Hepatocyte (in vitro differentiated cells): ENCODE measurements at regions not wholly inside any gene's neighbourhood (a gene's known extent, or its start where the extent isn't known, plus 50 kb on each side); places are given as distances from the start of the nearest gene placed in this dataset.

ENCODE experiments used
- EZH2phosphoT487 ChIP-seq: fragments of 200-600 bp; sonication (generic); IDR thresholded peaks from one replicate; pipeline ENCODE4 v1.6.1; 2018; ENCODE audit warnings: antibody characterized with exemption, mild to moderate bottlenecking, low read depth, moderate library complexity; ENCODE audit not compliant: unreplicated experiment, severe bottlenecking
- TF ChIP-seq, protein P1 (sequence below): fragments of 200-600 bp; sonication (generic); IDR thresholded peaks from 2 replicates; pipeline ENCODE4 v1.5.1; 2016; ENCODE audit warnings: antibody characterized with exemption, mild to moderate bottlenecking; ENCODE audit not compliant: poor library complexity

- TF ChIP-seq, protein P1, sequence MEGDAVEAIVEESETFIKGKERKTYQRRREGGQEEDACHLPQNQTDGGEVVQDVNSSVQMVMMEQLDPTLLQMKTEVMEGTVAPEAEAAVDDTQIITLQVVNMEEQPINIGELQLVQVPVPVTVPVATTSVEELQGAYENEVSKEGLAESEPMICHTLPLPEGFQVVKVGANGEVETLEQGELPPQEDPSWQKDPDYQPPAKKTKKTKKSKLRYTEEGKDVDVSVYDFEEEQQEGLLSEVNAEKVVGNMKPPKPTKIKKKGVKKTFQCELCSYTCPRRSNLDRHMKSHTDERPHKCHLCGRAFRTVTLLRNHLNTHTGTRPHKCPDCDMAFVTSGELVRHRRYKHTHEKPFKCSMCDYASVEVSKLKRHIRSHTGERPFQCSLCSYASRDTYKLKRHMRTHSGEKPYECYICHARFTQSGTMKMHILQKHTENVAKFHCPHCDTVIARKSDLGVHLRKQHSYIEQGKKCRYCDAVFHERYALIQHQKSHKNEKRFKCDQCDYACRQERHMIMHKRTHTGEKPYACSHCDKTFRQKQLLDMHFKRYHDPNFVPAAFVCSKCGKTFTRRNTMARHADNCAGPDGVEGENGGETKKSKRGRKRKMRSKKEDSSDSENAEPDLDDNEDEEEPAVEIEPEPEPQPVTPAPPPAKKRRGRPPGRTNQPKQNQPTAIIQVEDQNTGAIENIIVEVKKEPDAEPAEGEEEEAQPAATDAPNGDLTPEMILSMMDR: no peak
- no peak for TF ChIP-seq EZH2phosphoT487
Measured at GRCh38 chr5:175377816-175378215, 66.2 kb downstream of the DRD1 start.
